Epithelial cell of esophagus (primary cell): ENCODE measurements at regions not wholly inside any gene's neighbourhood (a gene's known extent, or its start where the extent isn't known, plus 50 kb on each side); places are given as distances from the start of the nearest gene placed in this dataset.

Source experiments
- DNase-seq: peaks from one replicate; pipeline ENCODE4 v3.0.0; 2010; ENCODE audit warnings: low read depth
- H3K4me3 ChIP-seq: 2 replicates; pipeline ENCODE4 v1.5.1; 2011; ENCODE audit warnings: mild to moderate bottlenecking, low read length, control low read depth
- CTCF ChIP-seq: IDR thresholded peaks from 2 replicates; pipeline ENCODE4 v1.5.1; 2011; ENCODE audit warnings: low read depth, mild to moderate bottlenecking, low read length, control low read depth, inconsistent platforms; ENCODE audit not compliant: insufficient read depth; ENCODE audit errors: missing control alignments

DNA sequence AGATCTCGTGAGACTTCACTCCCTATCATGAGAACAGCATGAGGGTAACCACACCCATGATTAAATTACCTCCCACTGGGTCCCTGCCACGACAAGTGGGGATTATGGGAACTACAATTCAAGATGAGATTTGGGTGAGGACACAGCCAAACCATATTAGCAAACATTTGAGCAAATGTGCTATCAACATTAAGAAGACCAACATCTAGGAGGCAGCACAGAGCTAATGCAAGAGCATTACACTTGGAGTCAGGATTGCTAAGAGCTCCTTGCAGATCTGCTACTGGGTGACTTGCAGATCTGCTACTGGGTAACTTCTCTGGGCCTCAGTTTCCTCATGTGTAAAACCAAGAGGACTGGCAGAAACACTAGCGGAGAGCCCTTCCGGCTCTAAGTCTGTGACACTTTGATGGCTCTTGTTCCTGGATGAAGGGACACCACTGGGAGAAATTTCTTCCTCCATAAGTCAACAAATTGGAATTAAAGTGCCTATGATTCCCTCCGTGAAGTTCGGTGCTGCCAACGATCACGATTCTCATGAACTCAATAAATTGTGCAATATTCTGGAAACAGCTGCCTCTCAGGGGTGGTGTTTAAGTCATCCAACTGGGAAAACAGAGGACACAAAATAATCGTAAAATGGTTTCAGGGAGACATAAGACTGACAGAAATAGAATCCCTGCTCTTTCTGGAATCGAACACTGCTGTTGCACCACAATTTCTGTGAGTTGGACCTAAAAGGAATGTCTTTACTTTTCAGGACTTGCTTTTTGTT lies 115.8 kb upstream of the ITGB1 start:
- H3K4me3 ChIP-seq, result no peak overlapping the region
- DNase-seq, result peak; percentile 7
- TF ChIP-seq CTCF, result no peak

GRCh38 chr10:33071857-33072256 lies 113.8 kb upstream of the ITGB1 start:
- DNase-seq, result no peak
- no peak for TF ChIP-seq CTCF
- no peak overlapping the region for H3K4me3 ChIP-seq

GRCh38 chr10:33070101-33070500 lies 112.1 kb upstream of the ITGB1 start:
- H3K4me3 ChIP-seq, result no peak overlapping the region
- TF ChIP-seq CTCF, result no peak
- no peak for DNase-seq

- H3K4me3 ChIP-seq, result no peak overlapping the region
- TF ChIP-seq CTCF, result no peak
- DNase-seq, result no peak
Observed at GRCh38 chr10:33067917-33068316, 109.9 kb upstream of the ITGB1 start.

DNA sequence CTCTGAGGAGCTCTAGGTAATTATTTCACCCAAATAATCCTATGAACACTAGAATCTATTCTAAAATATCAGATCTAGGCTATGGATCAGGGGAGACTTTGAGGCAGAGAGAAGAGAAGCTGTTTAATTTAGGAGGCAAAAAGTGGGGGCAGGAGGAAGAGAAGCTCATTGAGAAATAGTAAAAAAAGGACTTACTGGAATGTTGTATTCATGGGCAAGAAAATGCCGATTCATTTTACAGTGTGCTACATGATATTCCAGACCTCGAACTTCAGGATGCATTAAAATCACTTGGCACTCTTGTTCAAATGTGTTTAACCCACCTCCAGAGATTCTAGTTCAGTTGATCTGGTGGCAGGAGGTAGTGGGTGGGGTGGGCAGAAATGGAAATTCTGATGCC lies 109.5 kb upstream of the ITGB1 start:
- TF ChIP-seq CTCF, result no peak
- no peak for DNase-seq
- H3K4me3 ChIP-seq, result no peak overlapping the region

- no peak for DNase-seq
- H3K4me3 ChIP-seq, result no peak overlapping the region
- TF ChIP-seq CTCF, result peak; percentile 12
Observed at GRCh38 chr10:33066558-33067236, 108.7 kb upstream of the ITGB1 start.

DNA sequence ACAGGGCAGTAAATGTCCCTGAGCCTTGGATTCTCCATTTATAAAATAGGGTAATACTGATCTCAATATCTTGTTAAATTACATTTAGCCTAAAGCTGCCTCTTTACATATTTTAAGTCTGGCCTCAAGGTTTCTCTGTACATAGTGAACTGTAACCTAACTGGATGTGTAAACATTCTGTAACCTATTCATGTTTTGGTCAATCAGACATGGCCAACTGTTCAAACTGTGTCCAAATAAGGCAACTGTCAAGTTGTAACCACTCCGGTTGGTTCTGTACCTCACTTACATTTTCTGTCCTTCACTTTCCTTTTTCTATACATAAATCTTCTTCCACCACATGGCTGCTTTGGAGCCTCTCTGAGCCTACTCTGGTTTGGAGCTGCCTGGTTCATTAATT lies 107.1 kb upstream of the ITGB1 start:
- no peak for TF ChIP-seq CTCF
- no peak for DNase-seq
- no peak overlapping the region for H3K4me3 ChIP-seq
